GM21515 (cell line): ENCODE measurements at regions not wholly inside any gene's neighbourhood (a gene's known extent, or its start where the extent isn't known, plus 50 kb on each side); places are given as distances from the start of the nearest gene placed in this dataset.

Experiments
- ATAC-seq: cut with Tn5 transposase; IDR thresholded peaks from one replicate; pipeline ENCODE4 v1.9.1; 2021; ENCODE audit not compliant: unreplicated experiment

DNA sequence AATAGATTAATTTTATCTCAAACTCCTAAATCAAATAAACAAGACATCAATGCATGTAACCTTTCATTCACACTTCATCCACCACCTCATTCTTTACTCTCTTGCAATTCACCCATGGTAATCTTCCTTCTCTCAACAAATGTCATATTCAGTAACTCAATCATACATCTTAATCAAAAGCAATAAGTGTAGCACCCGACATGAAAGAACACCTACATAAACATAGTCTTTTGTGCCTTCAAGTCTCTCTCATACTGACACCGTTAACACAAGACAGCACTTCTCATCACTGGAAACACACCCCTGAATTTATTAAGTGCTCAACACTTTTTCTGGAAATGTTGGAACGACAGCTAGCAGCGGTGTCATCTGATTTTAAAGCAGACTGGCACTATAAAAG, 225.9 kb downstream of the TTLL7 start:
- no peak for ATAC-seq

GRCh38 chr1:83770319-83770661, 228.6 kb downstream of the TTLL7 start:
- ATAC-seq = no peak

DNA sequence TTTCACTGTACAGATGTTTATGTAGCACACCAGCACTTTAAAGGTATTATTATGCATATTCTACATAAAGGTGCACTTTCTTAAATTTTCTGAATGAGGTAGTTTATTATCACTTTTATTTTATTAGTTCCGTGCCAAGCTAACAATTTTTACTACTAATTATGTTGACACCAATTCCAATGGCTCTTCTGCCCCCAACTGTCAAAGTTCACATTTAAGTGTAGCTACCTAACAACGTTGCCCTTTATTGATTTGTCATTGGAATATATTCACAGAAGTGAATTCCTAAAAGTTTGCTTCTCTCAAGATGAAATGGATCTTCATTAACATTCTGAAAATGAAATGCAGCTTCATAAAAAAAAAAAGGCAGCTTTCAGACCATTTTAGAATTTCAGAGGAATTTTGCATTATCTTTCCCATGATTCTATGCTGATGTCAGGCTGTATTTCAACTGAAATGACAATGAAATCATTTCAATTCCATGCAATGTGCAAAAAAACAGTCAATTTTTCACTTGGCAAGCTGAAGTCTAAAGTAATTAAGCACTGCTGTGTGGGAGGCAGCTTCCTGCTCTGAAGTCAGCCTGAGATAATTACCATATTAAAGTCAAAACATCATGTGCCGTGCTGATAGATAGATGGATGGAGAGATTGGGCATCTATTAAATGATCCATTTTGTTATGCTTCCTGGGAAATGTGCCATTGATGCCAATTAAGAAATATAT, 229.2 kb downstream of the TTLL7 start:
- ATAC-seq = no peak

- no peak for ATAC-seq
These were observed 229.9 kb downstream of the TTLL7 start for GRCh38 chr1:83769072-83769471.

GRCh38 chr1:83766241-83766691, 232.7 kb downstream of the TTLL7 start:
- ATAC-seq = no peak

DNA sequence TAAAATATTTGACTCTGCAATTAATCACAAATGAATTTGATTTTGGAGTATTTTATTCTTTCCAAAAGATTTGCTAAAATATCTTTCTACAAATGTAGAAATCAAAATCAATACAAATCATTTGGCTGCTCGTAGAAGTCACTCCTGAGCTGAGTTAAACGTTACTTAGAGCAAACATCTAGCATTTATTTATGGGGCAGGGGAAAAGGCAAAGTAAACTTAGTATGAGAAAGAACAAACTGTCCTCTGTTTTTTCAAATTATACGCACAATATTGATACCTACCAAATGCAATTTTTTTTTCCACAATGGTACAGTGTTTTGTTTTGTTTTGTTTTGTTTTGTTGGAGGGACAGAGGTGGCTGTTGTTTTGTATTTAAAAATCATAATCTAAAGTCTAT, 233.8 kb downstream of the TTLL7 start:
- ATAC-seq = no peak

DNA sequence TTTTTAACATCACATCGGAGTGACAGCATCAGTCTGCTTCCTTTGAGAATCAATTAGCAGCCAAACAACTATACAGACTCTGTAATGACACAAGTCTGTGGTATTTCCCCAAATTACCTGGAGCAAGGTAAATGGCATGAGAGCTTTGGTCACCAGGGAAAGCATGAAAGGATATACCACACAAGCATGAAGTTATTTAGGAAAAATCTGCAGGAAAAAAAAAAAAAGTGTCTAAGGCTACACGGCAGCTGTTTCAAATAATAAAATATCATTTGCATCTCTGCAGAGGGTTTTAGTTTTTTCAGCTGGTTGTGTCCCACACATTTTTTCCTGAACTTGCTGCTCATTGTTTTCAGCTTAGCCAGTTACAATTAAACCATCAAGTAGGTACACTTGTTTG, 234.7 kb downstream of the TTLL7 start:
- no peak for ATAC-seq

DNA sequence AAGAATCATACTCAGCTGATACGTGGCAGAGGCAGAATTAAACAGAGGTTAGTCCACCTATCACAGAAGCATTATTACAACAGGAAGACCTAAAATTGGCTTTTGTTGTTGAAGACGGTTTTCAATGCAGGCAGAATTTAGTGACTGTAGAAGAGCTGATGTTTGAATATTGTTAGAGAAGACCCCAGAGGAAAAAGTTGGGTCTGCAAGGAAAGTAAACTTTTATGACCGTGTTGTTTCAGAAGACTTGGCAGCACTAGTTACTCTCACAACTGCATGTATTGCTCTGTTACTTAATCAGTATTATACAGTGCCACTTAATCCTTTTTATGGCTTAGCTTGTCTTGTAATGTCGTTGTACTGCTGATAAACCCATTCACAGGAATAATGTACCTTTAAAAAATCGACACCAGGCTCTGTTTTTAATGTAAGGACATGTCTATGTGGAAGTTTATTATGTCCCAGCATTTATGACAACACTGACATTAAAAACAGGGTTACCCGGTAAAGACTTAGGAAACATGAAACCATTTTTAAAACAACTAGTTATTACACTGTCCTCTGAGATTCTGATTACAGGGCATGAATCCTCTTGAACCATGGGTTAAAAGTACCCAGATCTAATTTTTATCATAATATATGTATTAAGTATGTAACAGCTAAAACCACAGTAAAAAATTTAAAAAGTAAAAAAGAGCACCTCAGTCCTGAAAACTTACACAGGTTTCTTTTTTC, 235.4 kb downstream of the TTLL7 start:
- ATAC-seq = no peak

DNA sequence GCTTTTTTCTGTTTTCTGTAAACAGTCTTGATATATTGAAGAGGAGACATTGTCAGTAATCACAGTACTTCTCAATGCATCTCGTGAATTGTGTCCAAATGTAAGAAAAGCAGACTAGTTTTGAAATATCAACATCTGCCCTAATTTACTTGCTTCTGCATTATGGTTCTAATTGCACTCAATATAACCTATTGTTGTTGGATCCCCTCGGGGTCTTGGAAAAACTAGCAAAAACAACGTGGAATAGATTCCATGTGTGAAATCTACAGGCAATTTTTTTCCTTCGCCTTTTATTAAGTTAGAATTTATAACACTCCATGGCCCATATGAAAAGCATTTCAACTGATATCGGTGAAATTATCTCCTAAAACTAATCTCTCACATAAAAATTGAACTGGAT, 236.5 kb downstream of the TTLL7 start:
- ATAC-seq = no peak

GRCh38 chr1:83762039-83762365, 236.9 kb downstream of the TTLL7 start:
- no peak for ATAC-seq

GRCh38 chr1:83761167-83762038, 237.5 kb downstream of the TTLL7 start:
- peak; percentile 100 for ATAC-seq

GRCh38 chr1:83760226-83761021, 238.5 kb downstream of the TTLL7 start:
- peak; percentile 24 for ATAC-seq

DNA sequence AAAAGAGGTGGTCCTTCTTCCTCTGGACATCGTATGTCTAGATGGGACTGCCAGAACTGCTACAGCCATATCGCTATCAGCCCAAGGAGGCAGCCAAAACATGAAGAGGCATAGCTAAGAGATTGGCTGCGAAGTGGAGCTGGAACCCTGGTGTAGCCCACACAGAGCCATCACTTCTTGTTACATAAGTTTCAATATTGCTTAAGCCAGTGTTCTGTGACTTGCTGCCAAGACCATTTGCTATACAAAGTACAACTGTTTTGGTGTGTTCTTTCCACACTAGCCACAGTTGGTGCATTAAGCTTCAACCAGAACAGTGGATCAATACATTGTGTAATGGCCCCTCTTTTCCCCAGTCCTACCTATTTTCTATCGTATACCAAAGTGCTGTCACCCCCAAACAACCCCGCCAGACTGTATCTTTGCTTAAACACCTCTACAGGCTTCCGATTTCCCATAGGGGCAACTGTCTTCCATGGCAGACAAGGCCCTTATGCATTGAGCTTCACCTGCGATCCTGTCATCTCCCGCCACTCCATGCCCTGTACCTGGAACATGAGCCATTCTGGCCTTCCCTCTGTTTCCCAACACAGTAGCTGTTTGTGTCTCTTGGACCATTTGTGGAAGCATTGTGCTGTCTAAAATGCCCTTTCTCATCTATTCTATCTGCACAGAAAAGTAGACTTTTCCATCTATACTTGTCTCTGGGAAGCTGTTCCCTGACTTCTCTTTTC, 241.8 kb downstream of the TTLL7 start:
- ATAC-seq = no peak

DNA sequence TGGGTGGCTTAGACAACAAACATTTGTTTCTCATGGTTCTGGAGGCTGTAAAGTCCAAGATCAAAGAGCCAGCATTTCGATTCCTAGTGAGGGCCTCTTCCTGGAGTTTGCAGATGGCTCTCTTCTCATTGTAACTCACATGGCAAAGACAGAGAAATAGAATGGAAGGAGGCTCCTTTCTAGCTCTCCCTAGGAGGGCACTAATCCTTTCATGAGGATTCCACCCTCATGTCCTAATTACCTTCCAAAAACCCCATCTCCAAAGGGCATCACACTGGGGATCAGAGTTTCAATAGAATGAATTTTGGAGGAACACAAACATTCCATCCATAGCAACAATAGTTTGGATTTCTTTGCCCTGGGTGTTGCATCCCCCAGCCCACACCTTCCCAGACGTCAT, 247.3 kb downstream of the TTLL7 start:
- no peak for ATAC-seq

DNA sequence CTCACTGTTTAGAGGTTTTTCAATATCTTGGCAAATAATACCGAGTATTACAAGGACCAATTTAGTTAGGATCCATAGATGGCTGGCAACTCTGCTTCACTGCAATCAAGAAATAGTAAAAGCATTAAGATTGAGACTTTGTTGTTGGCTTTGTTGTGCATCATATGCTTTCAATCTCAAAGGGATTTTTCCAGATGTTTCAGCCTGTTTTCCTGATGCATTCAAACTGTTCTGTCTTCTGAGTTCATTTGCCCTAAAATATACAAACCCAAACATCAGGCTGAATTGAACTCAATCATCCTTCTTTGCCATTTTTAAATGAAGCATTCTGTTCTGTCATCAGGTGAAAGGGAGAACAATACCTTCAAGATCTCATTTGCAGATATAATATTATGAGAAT, 248.7 kb downstream of the TTLL7 start:
- ATAC-seq = no peak

DNA sequence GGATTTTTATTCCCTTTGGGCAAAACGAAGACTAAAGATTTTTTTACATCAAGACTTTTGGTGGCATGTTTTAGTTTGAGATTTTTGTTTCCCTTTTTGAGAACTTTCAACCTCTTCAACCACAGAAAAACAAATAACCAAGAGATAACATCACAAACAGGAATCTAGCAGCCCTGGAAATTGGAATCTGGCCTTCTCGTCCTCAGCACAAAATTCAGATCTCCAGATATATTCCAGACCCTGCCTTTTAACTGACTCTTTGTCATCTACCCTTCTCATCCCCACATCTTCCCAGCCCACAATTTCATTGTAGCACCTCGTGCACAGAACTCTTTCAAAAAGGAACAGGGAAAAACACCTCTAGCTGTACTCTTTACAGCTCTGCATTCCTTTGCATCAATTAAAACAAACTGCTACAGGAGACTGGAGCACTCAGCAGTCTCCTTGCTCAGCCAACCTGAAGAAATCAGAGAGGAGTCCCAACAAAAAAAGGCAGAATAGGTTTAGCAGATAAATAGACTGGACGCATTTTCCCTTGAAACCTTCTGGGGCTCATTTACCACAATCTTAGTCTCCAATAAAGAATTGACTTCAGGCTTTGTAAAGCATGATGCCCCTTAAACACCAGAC, 251.0 kb downstream of the TTLL7 start:
- ATAC-seq = no peak

DNA sequence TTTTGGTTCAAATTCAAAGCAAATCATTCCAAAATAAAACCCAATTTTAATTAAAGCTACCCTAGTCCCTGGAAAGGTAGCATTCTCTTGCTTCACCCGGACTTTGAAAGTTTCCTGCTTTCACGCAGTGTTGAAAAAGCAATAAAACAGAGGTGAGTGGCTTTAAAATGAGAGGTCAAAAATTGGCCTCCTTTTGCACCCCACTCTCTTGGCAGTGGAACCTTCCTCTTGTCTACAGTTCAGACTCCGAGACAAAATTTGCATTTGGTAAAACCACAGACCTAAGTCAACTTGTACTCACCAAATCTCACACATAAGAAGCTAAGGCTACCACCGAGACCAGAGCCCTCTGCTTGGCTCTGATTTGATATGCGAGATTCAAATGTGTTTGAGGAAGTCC, 252.7 kb downstream of the TTLL7 start:
- peak; percentile 81 for ATAC-seq

- no peak for ATAC-seq
These were observed 256.5 kb downstream of the TTLL7 start for GRCh38 chr1:83742446-83742845.

DNA sequence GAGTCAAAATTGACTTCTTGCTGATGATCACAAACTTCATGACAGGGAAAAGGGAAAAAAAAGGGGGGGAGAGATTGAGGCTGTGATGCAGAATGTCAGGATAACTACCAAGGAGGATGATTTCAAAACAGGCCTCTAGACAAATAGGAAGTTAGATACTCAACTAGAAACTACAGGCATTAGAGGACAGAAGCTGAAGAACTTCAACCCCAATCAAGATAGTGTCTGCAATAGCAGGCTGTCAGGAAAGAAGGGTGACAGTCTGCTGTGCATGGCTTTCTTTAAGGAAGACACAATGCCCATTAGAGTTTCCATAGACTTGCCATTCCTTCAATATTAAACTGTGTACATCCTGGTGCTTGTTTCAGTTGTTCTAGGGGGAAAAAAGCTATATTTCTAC, 257.2 kb downstream of the TTLL7 start:
- no peak for ATAC-seq

DNA sequence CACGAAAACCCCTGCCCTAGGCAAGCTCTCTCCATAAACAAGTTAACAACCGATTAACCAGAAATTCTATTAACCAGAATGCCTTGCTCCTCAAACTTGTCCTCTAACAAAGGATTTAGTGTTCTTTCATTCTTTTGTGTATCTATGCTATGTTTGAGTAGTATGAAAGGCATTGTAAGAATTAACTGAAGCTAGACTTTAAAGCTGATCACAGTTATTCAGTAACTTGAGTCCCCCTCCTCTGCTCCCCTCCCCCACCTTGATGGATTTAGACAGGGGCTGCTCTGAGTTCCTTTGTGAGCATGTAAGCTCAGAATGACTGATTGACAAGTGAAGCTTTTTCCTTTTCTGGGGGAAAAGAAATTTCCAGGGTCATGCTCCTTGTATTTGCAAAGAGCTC, 257.6 kb downstream of the TTLL7 start:
- no peak for ATAC-seq
